ENCODE measurements at regions not wholly inside any gene's neighbourhood (a gene's known extent, or its start where the extent isn't known, plus 50 kb on each side); places are given as distances from the start of the nearest gene placed in this dataset.

- no peak for DNase-seq (ENCODE audit: low spot score)
- in situ Hi-C loops (cut with HindIII; ENCODE audit: low sequenced_read_pairs) = no loop called here
These were observed 56.8 kb upstream of the DCTD start for GRCh38 chr4:182973941-182974340.

GRCh38 chr4:182973511-182973911 lies 56.3 kb upstream of the DCTD start:
- in situ Hi-C loops (cut with HindIII; ENCODE audit: low sequenced_read_pairs) = no loop called here
- no peak for DNase-seq (ENCODE audit: low spot score)

GRCh38 chr4:182971702-182972101 lies 54.5 kb upstream of the DCTD start:
- in situ Hi-C loops (cut with HindIII; ENCODE audit: low sequenced_read_pairs) = no loop called here
- DNase-seq (ENCODE audit: low spot score) = no peak

DNA sequence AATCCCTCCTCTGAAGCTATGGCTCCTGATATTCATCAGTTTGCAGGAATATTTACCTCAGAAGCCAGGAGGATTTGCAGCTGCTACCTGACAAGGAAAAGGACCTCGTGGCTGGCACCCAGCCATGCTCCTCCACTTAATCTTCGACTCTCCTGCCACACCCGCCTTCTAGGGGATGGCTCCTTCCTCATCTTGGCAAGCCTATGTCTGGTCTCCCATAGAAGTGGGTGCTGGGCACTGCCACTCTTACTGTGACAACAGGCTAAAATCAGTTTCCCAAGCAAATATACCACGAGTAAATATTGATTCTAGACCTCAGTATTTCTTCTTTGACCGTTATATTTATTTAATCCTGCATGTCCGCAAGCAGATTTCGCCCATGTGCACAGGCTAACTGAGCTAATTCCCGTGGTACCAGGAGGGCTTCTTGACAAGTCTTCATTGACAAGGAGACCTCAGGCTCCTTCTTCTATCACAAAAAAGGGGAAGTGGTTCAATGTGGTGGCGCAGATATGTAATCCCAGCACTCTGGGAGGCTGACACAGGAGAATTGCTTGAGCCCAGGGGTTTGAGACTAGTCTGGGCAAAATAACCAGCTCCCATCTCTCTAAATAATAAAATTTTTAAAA lies 52.6 kb upstream of the DCTD start:
- in situ Hi-C loops (cut with HindIII; ENCODE audit: low sequenced_read_pairs) = no loop called here
- no peak for DNase-seq (ENCODE audit: low spot score)

DNA sequence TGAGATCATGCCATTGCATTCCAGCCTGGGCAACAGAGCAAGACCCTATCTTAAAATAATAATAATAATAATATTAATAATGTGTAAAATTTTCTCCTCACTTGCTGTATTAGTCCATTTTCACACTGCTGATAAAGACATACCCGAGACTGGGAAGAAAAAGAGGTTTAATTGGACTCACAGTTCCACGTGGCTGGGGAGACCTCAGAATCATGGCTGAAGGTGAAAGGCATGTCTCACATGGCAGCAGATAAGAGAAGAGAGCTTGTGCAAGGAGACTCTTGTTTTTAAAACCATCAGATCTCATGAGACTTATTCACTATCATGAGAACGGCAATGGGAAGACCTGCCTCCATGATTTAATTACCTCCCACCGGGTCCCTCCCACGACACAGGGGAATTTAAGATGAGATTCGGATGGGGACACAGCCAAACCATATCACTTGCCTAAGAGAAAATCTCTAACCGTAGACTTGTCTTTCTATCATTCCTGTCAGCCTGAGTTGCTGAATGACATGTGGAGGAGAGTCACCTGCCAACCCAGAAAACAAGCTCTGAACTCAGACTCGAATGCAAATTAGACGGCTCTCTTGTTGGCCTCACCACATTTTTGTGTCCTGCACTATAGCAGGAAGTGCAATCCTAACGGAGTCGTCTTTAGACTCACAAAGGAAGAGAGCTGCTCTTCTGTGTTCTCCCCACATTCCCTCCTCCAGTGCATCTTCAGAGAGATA lies 51.9 kb upstream of the DCTD start:
- in situ Hi-C loops (cut with HindIII; ENCODE audit: low sequenced_read_pairs) = no loop called here
- DNase-seq (ENCODE audit: low spot score) = no peak

GRCh38 chr4:182967403-182967802 lies 50.2 kb upstream of the DCTD start:
- DNase-seq (ENCODE audit: low spot score) = no peak
- in situ Hi-C loops (cut with HindIII; ENCODE audit: low sequenced_read_pairs) = no loop called here

All from G401 (cell line).